ENCODE measurements at regions not wholly inside any gene's neighbourhood (a gene's known extent, or its start where the extent isn't known, plus 50 kb on each side); places are given as distances from the start of the nearest gene placed in this dataset.
A peak's percentile ranks its signal among the peaks of the same experiment; 100 is the strongest.

DNA sequence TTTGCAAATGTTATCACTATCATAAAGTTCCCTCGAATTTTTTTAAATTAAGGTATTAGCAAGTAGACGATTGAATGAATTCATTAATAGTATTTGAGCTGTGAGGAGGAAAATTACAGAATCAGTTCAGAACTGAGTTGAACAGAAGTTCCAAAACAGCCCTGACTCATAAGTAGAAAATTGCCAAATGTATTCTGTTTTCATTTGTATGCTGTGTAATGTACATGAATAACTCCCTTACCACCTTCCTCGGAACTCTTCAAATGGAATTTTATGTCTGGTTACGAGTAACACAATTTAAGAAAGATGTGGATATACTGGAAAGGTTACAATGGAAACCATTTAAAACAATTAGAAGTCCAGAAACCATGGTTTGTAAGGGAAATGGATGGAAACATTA, 283.3 kb upstream of the FAR2 start:
- no peak for DNase-seq

DNA sequence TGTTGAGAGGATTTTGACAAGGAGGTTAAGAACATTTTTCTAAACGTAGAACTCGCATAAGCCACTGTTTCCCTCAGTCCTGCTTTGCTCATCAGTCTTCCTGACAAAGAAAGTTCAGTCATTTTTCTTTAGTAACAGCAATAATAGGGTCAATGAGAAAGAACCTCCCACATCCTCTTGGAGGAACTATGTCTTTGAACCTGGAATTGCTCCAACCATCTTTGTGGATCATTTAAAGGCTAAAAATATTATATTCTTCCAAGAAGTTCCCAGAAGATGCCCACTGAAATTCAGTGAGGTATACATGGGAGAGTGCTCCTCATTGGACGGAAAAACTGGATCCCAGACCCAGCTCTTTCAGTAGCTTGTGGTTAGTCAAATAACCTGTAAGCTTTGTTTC, 282.8 kb upstream of the FAR2 start:
- no peak for DNase-seq
- in situ Hi-C loops (cut with HindIII; ENCODE audit: low pct_ligation_motif_present, low pct_unique_long_range_greater_than_20kb, low sequenced_read_pairs): no loop called here

More for the DNA sequence above, 283.3 kb upstream of the FAR2 start:
- in situ Hi-C loops (cut with HindIII; ENCODE audit: low pct_ligation_motif_present, low pct_unique_long_range_greater_than_20kb, low sequenced_read_pairs): no loop called here

DNA sequence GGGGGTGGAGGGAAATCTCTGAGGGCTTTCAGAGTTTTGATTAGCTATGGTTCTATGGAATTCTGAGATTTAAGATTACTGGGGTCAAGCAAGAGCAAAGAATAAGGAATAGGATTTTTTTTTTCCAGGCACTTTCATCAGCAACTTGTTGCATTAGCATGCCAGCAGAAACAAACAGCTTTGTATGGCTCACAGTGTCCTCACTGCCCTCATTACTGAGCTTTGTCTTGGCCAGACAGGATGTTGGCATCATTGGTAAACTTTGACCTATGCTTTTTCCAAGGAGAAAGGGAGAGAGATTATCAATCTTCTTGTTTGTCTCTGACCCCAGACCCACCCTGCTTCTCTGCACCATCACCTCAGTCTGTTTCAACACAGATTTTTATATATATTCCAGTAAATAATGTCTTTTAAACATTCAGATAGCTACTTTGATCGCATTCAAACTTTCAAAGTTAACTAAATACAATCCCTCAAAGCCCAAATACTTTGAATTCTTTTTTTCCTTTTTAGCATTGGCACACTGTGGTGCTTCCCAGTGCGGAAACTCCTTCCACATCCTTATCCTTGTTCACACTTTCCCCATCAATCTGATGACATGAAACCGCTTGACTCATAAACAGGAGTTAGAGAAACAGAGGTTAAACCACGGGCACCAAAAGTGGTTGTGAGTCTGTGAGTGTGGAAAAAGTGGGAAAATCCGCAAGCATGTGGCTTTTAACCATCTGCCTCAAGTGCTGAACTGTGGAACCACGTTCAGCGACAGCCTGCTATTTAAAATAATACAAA, 282.2 kb upstream of the FAR2 start:
- in situ Hi-C loops (cut with HindIII; ENCODE audit: low pct_ligation_motif_present, low pct_unique_long_range_greater_than_20kb, low sequenced_read_pairs): no loop called here
- no peak for DNase-seq

DNA sequence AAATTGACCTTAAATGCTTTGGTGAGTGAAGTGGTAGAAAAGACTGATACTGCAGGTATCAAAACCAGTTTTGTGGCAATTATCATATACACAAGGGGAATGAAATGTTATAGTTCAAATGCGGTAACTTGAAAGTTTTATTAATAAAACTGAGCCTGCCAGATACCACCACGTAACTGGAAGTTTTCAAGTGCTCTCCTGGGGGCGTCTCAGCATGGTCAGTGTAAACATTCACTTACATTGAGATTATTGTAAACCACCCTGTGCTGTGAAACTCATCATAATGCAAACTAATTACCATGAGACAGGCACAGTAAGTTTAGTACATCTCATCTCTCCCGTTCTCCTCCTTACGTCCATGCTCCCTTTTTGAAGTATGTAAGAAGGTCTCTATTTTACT, 280.7 kb upstream of the FAR2 start:
- DNase-seq: no peak
- in situ Hi-C loops (cut with HindIII; ENCODE audit: low pct_ligation_motif_present, low pct_unique_long_range_greater_than_20kb, low sequenced_read_pairs): no loop called here

DNA sequence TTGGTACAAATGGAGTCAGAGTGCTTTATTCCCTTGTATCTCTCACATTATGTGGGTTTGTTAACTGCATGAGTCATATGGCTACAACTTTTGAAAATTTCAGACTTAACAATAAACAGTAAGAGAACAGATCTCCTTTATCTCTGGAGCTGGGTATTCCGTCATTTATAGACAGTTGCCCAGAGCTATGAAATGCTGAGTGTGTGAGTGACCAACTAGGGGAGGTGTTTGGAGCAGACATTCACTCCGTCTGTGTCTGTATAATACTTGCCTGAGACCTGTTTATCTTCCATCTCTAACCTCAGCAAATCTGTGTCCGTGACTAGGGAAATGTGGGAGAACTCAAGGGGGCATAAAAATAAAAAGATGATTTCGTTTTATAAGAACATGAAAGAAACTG, 279.9 kb upstream of the FAR2 start:
- DNase-seq: no peak
- in situ Hi-C loops (cut with HindIII; ENCODE audit: low pct_ligation_motif_present, low pct_unique_long_range_greater_than_20kb, low sequenced_read_pairs): no loop called here

DNA sequence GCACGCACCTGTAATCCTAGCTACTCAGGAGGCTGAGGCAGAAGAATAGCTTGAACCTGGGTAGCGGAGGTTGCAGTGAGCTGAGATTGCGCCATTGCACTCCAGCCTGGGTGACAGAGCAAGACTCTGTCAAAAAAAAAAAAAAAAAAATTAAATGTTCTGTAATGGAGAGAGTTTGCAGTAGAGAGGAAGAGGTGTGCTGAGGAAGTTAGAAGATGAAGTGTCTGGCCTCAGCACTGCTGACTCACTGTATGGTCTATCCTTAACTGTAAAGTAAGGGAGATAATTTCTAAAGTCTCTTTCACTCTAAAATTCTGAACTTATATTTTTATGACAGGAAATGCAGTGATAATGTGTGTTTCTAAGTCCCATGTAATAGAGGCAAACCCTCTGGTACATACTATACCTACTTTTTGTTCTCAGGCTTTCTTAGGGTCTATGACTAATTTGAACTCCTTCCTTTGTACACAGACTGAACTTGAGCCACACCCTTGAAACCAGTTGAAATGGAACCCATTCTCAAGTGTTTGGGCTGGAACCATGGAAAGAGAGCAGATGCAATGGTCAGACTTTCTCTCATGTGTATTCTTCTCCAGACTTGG, 278.1 kb upstream of the FAR2 start:
- in situ Hi-C loops (cut with HindIII; ENCODE audit: low pct_ligation_motif_present, low pct_unique_long_range_greater_than_20kb, low sequenced_read_pairs): no loop called here
- no peak for DNase-seq

DNA sequence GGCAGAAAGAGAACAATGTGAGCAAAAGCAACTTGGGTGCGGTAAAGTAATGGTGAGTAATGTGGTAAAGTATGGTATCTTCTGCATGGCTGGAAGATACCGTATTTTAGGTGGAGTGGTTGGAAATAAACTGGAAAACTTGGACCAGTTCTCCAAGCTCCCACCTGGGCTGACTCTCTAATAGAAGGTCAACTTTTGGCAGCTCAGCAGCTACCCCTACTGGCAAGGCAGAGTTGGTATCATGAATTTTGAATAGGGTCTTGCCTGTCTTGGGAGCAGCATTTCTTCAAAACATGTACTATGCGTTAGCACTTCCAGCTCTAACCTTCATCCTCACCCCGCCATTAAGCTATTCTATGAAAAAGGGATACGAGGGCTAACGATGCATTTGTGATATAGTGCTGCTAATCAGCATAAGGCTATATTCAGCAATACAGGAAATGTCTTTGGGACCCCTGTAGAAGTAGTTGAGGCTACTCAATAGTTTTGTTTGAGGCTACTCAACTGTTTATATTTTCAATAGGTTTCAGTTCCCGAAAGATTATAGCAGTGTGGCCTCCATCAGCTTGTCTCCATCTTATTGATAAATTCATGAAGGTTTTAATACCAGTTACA, 276.3 kb upstream of the FAR2 start:
- peak; percentile 71 for DNase-seq
- in situ Hi-C loops (cut with HindIII; ENCODE audit: low pct_ligation_motif_present, low pct_unique_long_range_greater_than_20kb, low sequenced_read_pairs): no loop called here

DNA sequence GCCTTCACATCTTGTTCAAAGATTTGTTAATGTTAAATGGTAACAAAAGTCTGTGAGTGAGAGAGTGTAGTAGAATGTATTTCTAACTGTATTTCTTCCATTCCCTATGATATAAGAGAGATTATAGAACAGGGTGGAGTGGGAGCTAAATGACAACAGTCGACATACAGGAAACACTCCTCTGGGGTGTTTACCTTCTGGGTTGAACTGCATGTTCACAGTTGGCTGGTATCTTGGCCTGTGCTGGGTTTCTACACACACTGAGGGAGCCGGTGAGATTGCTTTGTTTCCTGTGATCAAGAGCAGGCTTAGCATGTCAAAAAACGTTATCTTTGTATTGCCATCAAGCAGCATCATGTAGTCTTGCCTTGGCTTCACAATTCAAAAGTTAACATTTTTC, 274.3 kb upstream of the FAR2 start:
- in situ Hi-C loops (cut with HindIII; ENCODE audit: low pct_ligation_motif_present, low pct_unique_long_range_greater_than_20kb, low sequenced_read_pairs): no loop called here
- DNase-seq: no peak

DNA sequence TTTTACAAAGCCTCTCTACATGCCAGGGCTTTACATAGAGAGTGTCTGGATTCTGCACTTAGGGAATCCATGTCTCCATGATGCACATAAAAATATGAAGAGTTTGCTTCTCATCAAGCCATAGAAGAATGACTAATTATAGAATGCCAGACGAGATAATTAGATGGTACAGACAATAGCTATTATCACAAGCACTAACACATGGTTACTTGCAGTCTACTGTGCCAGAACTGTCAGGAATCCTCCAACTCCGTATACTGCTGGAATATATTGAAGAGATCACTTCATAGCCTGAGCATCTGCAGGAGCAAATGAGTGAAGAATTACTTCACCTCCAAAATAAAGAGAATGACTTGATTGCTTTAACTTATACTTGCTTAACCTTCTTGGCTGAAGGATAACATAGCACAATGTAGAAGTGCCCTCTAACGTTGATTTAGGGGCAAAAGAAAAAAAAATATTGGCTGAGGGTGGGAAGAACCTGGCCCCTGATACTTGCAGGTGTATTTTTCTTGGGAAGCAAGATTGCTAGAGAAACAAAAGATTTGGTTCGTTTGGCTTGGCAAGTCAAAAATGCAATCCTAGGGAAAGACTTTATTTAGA, 272.8 kb upstream of the FAR2 start:
- in situ Hi-C loops (cut with HindIII; ENCODE audit: low pct_ligation_motif_present, low pct_unique_long_range_greater_than_20kb, low sequenced_read_pairs): no loop called here
- DNase-seq: peak; percentile 8

DNA sequence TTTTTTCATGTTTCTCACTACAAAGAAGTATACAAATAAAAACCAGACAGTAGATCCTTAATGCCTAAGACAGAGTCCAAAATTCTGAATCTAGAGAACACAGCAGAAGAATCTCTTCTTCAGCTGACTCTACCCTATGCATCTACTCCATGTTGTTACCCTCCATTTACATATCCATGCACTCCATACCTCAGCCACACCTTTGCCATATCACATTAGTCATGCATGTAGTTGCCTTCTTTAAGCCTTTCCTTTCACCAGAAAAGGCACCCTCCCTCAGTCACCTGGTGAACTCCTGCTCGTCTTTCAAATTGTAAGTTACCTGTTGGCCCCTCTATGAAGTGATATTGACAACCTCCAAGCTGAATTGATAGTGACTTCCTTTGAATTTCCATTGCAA, 271.2 kb upstream of the FAR2 start:
- no peak for DNase-seq
- in situ Hi-C loops (cut with HindIII; ENCODE audit: low pct_ligation_motif_present, low pct_unique_long_range_greater_than_20kb, low sequenced_read_pairs): no loop called here

DNA sequence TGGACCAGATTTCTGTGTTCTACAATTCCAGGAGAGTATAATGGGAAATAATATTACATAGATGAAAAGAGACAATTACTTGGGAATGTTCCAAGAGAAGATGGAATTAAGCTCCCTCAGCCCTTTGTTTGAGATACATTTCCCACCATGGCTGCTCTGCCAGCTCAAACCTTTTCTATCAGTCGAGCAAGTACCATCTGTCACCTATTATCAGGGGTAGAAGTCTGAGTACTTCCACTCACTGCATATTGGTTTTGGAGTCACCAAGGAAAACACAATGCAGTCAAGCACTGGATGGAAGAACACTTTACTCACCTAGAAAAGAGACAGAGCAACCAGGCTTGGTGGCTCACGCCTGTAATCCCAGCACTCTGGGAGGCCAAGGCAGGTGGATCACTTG, 270.4 kb upstream of the FAR2 start:
- in situ Hi-C loops (cut with HindIII; ENCODE audit: low pct_ligation_motif_present, low pct_unique_long_range_greater_than_20kb, low sequenced_read_pairs): no loop called here
- DNase-seq: no peak

DNA sequence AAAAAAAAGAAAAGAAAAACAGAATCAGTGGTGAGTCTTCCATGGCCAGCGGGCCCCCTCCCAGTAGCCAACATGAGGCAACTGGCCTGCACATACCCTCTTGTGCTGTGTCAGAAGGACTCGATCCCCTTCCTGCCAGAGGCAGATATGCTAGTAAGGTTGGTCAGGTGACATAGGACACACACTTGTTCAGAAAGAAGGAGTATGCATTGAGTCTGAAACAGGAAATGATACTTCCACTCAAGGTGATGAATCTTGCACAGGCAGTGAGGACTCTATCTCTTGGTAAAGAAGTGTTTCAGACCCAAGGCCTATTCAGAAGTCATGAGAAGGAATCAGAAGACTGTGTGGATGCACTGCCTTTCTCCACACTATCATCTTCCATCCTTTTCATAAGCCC, 269.7 kb upstream of the FAR2 start:
- in situ Hi-C loops (cut with HindIII; ENCODE audit: low pct_ligation_motif_present, low pct_unique_long_range_greater_than_20kb, low sequenced_read_pairs): no loop called here
- DNase-seq: no peak

DNA sequence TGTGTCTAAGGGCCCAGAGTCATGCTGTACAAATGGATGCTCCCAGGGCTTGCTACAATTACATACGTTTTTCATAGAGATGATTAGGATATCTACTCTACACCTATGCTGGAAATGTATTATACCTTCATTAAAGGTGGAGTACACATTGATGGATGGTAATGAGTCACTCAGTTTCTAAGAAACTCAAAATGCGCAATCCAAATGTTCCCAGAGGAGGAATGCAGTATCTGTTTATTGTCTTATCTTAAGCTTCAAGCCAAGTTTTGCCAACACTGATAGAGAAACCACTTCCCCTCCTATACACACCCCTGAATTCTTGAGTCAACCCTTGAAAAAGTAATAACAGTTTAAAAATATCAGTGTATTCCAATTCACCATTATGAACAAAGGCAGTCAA, 266.6 kb upstream of the FAR2 start:
- in situ Hi-C loops (cut with HindIII; ENCODE audit: low pct_ligation_motif_present, low pct_unique_long_range_greater_than_20kb, low sequenced_read_pairs): no loop called here
- DNase-seq: no peak

DNA sequence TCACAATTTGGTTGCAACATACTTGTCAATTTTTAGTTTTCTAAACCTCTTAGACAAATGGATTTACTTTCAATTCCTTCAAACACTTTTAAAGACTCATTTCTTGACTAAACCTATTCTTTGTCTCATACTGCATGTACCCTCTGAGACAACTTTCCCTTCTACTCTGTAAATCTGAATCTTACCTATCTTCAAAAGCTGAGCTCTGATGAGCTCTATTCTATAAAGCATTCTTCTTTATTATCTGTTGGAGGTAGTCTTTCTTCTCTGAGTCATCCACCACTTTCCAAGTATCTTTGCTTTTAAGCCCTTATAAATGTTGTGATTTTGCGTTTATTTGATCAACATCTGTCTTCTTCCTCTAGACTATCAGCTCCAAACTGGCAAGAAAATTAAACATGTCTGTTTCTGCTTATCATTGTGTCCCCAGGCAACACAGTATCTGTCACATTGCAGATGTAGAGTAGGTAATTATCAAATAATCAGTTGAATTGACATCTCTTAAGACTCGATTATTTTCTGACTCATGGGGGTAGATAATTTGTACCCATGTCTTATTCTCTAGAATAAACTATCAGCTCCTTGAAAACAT, 265.6 kb upstream of the FAR2 start:
- DNase-seq: no peak
- in situ Hi-C loops (cut with HindIII; ENCODE audit: low pct_ligation_motif_present, low pct_unique_long_range_greater_than_20kb, low sequenced_read_pairs): no loop called here

DNA sequence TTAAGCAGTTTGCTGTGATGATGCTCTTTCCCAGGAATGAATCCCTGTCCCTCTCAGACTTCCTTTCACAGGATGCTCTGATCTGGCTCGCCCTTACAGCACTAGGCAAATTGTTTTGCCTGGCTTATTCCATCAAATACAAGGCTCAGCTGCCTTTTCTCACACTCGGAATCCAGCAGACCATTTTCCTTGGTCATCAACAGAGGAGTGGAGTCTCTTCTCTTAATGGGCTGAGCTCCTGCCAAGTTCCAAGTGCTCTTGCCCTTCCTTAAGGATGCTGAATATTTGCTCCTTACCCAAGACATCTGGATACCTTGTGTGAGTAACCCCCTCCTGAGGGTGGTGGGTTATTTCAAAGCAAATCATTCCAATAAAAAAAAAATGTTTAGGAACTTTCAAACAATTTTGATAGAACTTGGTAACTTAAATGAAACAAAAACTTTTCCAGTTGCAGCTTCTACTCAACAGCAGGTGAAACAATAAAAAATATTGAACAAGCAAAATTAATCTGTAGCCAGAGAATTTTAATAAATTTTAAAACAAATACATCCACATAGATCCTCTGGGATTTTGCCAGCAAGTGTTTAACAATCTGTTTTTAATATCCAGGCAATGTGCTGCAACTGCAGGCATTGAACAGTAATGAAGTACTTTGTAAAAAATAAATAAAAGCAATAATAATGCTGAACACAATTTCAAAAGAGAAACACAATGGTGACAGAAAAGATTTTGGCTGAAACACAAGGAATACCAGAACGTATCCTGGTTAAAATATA, 264.0 kb upstream of the FAR2 start:
- in situ Hi-C loops (cut with HindIII; ENCODE audit: low pct_ligation_motif_present, low pct_unique_long_range_greater_than_20kb, low sequenced_read_pairs): no loop called here
- no peak for DNase-seq

DNA sequence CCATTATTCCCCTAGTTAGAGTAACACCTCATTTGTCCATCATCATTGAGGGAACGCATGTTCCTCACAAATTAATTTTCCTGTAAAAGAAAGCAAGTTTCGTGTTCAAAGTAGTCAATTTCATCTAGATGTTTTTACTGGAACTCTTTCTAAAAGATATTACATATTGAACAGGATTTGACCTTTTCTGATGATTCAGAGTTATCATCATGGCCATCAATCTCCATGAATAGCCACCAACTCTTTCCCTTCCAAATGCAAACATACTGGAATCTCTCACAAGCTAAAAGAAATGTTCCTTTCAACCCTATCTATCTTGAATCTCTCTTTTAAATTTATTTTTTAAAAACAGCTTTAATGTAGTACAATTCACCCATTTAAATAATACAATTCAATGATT, 263.1 kb upstream of the FAR2 start:
- DNase-seq: no peak
- in situ Hi-C loops (cut with HindIII; ENCODE audit: low pct_ligation_motif_present, low pct_unique_long_range_greater_than_20kb, low sequenced_read_pairs): no loop called here

DNA sequence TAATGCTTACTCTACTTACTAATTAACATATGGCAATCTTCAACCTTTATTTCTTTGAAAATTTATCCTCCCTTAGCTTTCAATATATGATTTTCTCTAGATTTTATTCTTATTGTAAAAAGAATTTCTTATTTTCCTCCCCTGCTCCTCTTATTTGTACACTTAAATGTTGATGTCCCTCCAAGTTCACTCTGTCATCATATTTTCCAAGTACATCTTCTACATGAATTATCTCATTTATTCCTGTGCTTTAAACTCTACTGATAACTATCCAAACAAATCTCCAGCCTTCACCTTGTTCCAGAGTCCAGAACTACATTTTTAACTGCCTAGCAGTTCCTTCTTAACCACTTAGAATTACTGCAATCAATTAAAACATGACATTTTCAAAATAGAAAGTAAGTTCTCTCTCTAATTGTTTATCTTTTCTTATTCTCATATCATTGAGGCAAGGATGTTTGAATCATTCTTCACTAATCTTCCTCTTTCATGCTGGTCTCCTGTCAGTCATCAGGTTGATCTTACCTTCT, 261.6 kb upstream of the FAR2 start:
- DNase-seq: no peak
- in situ Hi-C loops (cut with HindIII; ENCODE audit: low pct_ligation_motif_present, low pct_unique_long_range_greater_than_20kb, low sequenced_read_pairs): no loop called here

DNA sequence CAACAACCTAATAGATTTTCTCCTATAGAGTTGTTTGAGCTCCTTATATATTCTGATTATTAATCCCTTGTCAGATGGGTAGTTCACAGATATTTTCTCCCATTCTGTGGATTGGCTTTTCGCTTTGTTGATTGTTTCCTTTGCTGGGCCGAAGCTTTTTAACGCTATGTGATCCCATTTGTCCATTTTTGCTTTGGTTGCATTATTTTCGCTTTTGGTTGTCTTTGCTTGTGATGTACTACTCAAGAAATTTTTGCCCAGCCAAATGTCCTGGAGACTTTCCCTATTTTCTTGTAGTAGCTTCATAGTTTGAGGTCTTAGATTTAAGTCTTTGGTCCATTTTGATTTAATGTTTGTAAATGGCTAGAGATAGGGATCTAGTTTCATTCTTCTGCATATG, 258.4 kb upstream of the FAR2 start:
- in situ Hi-C loops (cut with HindIII; ENCODE audit: low pct_ligation_motif_present, low pct_unique_long_range_greater_than_20kb, low sequenced_read_pairs): no loop called here
- DNase-seq: no peak
